ENCODE measurements at regions not wholly inside any gene's neighbourhood (a gene's known extent, or its start where the extent isn't known, plus 50 kb on each side); places are given as distances from the start of the nearest gene placed in this dataset.

DNA sequence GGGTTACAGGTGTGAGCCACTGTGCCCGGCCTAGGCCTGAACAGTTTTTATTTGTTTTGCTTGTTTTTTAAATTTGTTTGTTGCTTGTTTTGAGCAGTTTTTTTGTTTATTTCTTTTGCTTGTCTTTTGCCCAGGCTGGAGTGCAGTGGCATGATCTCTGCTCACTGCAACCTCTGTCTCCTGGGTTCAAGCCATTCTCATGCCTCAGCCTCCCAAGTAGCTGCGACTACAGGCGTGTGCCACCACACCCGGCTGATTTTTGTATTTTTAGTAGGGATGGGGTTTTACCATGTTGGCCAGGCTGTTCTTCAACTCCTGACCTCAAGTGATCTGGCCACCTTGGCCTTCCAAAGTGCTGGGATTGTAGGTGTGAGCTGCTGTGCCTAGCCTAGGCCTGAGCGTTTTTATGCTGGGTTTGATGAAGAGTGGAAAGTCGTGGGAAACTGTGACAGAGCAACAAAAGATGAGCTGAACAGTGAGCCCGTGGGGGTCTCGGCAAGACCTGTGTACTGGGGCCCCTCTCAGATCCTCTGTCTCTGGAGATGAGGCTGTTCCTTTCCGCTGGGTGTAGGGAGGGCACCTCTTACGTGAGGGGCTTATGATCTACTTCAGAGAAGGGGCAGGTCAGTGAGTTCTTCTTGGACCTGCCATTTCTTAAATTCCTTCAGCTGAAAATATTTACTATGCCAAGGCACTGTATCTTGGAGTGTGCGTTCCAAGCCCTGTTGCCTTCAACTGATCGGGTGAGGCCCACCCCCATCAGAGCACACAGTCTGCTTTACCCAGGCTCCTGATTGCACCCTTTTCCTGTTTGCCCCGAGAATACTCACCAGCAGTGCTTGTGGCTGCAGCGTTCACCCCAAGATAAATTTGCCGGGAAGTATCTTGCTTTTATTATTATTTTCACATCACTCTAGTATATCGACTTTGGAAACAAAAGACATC is 322.1 kb downstream of the SEC14L1 start:
- no peak for DNase-seq

DNA sequence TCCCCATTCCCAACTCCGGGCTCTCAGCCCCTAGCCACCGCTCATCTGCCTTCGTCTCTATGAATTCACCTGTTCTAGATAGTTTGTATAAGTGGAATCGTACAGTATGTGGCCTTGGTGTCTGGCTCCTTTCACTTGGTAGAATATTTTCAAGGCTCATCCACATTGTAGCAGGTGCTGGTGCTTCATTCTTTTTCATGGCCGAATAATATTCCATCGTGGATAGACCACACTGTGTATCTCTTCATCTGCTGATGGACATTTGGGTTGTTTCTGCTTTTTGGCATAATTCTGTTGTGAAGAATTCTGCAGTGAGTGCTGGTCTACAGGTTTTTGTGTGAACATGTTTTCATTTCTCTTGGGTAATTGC is 324.2 kb downstream of the SEC14L1 start:
- no peak for DNase-seq

DNA sequence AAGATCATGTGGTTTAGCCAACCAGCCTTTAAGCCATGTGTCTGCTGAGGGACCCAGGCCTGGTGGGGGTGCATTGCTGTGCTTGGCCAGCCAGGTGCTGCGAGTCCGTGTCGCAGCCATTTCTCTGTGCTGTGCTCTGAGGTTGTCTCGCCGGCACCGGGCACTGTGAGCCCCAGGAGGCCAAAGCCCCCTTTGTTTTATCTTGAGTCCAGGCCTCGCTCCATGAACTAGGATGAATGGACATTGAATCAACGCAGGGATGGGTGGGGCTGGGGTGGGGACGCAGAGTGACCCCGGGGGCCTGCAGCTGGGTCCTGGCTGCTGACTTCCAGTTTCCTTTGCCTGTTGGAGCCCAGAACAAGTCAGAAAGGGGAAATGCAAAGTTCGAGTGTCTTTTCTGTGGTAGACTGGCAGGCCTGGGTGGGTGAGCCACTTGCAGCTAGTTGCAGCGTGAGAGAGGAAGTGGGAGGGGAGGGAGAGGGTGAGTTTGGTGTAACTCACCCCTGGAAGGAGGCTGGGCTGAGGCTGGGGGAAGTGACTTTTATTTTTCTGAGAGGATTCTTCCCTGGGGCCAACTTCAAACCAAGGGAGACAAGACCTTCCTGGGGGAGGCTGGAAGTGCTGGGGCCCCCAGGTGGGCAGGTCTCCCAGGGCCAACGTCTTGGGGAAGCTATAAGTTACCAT is 324.7 kb downstream of the SEC14L1 start:
- peak; percentile 67 for DNase-seq

DNA sequence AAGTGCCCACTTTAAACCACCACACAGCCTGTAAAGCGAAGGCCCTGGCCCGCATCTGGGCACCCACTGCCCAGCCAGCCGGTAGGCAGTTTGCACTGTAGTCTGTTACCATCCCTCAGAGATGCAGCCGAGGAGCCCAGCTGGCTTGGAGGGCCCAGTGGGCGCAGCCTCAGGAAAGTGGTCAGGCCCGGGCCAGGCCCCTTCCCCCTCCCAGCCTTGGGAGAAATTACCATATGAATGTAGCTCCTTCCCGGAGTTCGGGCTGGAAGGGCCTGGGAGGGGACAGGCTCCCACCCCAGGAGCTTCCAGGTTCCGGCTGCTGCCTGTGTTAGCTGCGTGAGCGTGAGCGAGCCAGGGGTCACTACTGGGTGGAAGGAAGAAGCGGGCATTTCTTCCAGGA is 325.4 kb downstream of the SEC14L1 start:
- no peak for DNase-seq

DNA sequence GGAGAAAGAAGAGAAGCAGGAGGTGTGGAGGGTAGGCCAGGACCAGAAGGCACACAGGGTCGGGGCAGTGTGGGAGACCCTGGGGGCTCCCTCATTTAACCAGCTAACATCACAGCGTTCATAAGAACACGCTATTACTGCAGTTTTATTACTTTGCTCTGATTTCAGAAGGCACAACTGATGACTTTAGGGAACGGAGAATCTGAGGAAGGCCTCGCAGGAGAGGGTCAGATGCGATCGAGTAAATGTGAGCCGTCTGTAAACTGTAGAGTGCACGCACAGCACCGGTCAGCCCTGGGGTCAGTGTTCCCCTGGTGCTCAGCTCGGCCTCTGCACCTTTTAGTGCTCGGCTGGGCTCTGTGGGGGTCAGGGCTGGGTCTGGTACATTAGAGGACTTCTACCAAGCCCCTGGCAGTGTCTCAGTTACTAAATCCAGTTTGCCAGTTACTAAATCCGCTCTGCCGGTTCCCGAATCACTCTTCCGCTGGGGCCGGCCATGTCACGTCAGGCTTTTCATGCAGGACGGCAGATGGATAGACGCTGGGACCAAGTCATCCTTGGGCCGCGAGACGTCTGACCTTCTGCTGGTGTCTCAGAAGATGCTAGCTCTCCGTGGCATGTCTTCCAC is 325.9 kb downstream of the SEC14L1 start:
- DNase-seq = no peak

DNA sequence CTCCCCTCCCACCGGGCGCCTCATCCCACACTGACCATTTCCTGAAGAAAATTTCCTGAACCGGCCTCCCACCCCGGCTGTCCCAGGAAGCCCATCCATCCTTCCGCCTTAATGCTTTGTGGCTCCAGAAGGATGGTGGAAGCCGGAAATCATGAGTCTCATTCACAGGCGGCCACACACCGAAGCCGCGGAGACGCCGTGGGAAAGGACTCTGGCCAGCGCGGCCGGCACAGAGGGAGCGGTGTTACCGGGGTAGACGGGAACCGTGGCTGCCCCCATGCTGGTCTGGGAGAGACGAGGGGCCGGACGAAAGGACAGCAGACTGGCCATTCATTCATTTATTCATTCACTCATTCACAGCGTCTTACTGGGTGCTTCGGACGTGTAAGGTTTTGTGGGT is 326.8 kb downstream of the SEC14L1 start:
- no peak for DNase-seq

DNA sequence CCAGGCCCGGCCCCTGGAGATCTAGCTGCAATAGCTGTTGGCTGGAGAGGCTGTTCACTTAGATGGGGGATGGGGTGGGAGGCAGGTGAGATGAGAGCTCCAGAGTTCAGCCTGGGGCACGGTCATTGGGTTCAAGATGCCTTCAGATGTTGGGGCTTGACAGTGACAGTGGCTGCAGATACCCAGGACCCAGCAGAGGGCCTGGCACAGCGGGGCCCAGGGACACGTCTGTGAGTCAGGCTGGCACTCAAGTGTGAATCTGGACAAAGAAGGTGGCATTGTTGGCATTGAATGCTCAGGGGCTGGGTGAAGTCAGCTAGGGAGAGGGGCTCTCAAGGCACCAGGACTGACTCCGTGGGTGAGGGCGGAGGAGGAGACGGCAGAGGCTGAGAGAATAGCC is 328.1 kb downstream of the SEC14L1 start:
- no peak for DNase-seq

DNA sequence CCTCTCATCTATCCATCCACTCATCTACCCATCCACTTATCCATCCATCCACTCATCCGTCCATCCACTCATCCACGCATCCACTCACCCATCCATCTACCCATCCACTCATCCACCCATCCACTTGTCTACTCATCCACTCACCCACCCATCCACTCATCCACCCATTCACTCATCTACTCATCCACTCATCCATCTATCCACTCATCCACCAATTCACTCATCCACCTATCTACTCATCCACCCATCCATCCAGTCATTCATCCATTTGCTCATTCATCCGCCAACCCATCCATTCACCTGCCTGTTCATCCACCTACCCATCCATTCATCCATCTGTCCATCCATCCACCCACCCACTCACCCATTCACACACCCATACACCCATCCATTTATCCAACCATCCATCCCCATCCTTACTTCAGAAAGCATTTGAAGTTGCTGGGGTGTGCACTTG is 329.6 kb downstream of the SEC14L1 start:
- no peak for DNase-seq

DNA sequence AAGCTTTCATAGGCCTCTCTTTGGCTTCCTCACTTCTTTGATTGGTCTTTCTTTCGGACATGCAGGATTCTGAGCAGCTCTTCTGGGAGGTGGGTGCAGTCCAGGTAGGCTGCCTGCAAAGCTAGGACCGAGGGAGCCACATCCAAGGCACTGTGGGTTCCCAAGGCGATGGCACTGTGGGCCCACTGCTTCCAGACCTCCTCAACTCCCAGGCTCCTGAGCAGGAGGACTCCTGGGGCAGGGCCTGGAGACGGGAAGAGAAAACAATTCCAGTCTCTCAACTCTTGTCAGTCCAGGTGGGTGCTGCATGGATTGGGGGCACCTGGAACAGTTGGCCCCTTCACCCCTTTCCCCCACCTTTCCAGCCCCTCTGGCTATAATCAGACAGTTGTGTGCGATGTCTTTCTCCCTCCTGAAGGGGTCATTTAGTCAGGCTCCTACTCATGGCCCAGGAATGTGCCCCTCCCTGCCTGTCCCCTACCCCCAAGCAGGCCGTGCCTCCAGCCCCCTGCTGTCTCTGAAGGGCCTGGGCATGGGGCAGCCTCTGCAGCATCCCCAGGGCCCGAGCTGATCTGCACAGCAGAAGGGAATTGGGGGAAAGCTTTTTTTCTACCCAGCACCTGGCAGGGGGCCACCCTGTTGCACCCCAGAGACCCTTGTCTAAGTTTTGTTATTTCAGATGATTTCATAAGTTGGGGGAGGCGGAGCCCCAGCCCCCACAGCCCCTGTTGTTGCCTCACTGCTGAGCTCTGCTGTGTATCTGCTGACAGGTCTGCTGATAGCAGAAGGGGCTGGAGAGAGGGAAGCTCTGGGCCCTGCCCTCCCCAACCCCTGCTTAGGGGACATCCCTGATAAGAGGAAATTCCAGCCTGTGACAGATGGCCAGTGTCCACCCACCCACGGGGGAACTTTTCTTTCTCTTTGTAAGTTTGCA is 330.3 kb downstream of the SEC14L1 start:
- DNase-seq = no peak

DNA sequence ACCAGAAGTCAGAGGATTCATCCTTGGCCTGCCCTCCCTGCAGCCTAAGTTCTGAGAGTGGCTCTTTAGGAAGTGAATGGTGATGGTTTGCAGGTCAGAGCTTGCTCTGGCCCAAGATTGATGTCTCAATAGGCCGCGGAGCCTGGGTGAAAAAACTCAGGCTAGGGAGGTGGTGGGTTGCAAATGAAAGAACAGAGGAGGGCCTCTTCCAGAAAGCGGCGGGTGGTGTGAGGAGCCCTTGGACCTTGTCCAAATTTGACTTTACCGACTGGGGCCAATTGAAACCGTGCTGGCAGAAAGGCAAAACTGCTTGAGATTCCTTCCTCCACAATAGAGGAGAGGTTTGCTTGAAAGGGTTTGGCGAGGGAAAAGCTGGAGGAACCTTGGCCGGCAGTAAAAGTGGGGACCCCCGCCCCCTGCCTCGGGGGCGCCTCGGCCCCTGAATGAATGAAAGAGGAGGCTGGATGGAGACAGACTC is 331.3 kb downstream of the SEC14L1 start:
- DNase-seq = no peak

DNA sequence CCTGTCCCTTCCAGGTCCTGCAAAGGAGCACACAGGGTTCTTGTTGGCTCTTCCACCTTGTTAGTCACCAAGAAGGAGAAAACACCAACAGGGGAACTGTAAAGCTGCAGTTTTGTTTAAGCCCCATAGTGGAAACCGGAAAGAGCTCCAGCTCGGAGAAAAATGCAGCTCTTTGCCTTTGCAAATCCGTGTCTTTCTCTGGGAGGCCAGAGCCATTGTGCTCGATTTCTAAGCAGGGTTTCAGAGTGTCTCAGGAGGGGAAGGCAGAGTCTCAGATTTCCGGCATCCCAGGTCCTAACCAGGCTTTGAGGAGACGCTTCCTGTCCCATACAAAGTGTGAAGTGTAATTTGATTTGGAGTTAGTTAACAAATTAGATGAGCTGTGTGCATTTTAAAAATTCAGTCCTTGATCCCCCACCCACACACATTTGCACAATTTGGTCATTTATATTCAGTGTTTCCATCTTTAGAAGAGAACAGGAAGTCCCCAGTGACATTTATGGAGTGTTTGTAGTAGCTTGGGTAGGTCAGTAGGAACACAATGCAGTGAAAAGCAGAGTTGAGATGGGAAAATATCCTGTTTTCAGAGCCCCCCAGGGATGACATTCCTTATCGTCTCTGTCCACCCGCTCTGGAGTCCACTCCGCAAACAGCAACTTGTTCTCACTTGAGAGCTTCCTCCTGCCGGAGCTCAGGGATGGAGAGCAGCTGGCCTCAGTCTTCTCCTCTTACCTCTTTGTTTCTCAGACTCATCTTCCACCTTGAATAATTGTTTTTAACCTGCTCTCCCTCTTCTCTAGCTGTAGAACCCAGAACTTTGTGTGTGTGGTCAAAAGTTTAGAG is 331.9 kb downstream of the SEC14L1 start:
- DNase-seq = no peak

DNA sequence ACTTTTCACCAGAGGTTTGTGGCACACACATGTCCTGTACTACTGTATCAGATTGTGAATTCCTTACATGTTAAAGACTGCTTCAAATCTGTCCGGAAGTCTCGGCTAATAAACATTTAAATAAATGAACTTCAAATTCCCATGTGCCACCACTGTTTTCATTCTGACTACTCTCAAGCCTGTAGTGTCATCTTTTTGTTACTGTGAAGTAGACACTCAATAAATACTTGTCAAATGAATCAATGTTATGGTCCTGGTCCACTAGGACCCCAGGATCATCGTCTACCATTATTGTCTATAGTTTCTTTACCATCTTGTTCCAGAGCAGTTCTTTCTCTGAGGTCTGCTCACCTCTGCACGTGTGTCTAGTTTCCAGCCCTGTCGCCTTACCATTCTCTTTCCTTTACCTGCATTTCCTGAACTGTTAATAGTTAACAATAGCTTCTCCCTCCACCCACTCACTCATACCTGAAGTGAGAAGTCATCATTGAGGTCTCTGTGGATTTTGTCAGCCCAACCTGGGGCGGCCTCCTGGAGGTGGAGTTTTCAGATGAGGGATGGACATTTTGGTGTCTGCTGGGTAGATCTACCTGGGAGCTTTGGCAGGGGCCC is 333.0 kb downstream of the SEC14L1 start:
- DNase-seq = no peak

DNA sequence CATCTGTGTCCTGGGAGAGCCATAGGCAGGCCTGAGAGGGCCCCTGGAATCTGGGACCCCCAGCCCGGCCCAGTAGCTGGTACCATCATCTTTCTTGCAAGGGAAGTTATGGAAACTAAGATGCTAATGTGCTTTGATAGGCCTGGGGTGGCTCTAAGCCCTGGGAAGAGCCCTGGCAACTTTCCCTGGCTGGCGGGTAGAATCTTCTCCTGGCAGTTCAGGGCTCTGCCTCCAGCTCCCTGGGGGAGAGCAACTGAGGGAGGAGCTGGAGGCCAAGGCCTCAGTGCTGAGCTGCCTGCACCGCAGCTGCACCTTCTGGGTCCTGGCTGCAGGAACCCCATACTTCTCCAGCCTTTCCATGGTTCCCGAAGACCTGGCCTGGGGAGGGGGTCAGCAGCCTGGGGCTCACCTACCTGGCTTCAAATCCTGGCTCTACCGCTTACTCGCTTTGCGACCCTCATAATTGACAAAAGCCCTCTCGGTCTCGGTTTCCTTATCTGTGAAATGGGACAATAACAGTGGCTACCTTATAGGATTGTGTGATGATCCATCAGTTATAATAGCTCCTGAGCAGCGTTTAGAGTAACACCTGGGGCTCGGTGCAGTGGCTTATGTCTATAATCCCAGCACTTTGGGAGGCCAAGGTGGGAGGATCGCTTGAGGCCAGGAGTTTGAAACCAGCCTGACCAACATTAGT is 333.7 kb downstream of the SEC14L1 start:
- no peak for DNase-seq

DNA sequence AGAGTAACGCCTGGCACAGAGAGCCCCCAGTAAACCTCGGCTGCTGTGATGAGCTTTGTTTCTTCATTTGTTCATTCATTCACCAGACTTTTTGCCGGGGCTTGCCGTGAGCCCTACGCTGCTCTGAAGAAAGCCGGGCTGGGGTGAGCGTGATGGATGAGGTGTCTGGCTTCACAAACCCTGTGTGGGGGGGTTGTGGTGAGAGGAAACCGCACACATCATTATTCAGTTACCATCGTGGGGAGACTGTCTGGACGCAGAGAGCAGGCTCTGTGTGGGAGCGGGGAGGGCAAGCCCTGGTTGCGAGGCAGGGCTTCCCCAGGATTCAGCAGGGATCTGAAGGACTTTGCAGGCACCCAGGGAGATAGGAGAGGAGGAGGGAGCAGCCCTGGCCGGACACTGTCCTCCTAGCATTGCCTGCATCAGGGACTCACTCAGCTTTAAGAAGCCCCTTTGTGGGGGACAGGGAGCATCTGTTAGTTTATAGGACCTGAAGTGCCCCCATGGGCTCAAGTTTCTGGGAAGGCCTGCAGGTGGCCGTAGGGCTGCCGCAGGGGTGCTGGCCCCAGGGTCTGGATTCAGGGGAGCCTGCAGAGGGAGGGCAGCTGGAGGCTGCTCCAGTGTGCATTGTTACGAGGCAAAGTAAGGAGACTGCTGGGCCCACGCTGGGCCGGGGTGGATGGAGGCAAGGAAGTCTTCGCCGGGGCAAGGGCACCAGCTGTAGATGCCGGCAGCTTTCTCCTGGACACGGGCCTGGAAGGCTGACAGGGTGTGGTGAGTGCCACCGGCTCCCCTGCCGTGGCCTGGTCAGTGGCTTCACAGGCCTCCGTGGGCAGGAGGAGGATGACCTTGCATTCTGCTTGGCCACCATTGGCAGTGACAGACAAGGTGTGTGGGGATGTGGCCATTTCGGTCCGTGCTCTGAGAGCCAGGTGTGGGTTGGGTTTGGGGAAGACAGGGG is 334.5 kb downstream of the SEC14L1 start:
- peak; percentile 62 for DNase-seq

DNA sequence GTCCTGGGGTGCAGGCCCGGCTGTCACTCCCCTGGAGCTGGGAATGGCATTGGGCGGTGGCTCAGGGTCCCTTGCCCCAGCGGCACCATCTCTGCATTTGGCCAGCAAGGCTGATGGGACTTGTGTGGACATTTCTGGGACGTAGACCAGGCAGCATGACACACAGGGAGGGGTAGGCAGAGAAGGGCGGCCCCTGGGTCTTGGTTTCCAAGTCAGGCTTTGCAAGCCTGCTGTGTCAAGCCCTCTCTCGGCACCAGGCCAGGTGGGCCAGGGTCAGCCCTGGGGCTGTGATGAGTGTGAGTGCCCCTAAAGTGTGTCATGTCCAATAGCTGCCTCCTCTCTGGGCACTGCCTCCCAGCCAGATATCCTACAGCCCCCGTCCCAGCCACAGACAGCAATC is 335.2 kb downstream of the SEC14L1 start:
- DNase-seq = no peak

DNA sequence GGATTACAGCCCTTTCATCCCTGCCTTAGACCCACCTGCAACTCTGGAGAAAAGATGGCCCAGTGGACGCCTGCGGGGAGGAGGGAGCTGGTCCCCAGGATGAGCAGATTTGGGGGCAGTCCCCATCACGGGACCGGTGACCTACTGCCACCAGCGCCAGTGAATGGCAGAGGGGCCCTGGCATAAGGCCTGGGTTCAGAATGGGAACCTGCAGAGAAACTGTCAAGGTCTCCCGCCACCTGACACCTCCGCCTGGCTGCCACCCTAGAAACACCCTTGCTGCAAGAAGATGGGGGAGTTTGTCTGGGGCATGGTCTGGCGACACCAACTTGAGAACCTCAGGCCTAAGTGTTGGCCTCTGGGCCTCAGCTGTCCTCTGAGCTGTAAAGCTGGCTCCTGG is 335.7 kb downstream of the SEC14L1 start:
- no peak for DNase-seq

DNA sequence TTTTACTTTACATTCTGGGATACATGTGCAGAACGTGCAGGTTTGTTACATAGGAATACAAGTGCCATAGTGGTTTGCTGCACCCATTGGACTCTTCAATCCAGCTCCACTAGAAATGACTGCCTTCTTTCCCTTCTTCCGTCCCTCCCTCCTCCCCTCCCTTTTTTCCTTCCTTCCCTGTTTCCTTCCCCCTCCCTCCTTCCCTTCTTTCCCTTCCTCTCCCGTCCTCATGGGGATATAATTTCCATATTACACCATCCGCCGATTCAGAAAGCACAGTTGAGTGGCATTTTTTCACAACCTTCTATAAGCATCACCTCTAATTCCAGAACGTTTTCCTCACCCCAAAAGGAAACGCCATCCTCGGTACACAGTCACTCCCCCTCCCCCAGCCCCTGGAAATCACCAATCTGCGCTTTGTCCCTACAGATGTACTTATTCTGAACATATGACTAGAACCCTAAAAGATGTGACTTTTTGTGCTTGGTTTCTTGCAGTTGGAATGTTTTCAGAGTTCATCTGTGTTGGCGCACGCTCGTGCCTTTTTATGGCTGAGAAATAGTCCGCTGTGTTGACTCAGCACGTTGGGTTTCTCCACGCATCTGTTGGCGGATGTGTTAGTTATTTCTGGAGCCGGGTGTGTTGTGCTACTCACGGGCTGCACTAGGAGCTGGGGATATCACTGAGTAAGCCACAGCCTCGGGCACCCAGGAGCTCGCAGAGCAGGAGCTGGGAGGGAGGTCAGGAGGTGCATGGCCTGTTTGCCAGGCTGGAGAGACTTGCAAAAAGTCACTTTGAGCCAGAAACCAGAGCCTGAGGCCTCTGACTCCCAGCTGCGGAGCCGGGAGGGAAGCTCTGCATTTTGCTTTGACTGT is 336.4 kb downstream of the SEC14L1 start:
- DNase-seq = no peak

DNA sequence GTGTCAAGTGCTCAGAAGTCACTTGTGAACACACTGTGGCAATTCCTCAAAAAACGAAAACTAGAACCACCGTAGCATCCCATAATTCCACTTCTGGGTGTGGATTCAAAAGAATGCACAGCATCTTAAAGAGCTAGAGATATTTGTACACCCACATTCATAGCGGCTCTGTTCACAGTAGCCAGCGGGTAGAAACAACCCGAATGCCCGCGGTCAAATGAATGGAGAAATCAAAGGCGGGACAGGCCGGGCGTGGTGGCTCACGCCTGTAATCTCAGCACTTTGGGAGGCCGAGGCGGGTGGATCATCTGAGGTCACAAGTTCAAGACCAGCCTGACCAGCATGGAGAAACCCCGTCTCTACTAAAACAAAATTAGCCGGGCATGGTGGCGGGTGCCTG is 337.5 kb downstream of the SEC14L1 start:
- no peak for DNase-seq
